GM12878 (cell line): ENCODE measurements at regions not wholly inside any gene's neighbourhood (a gene's known extent, or its start where the extent isn't known, plus 50 kb on each side); places are given as distances from the start of the nearest gene placed in this dataset.
"Not testable (repeated sequence)": the region's sequence is repeated elsewhere in the genome, so short reads cannot be mapped to it uniquely, and the experiment has no call there.

Experiments used
- ATAC-seq: fragments of 200-7000 bp; cut with Tn5 transposase; 3 replicates; pipeline ENCODE4 v1.9.1; 2020; ENCODE audit warnings: mild to moderate bottlenecking, moderate library complexity
- BruUV-seq: library from RNA; stranded (reverse); fragments of 400-500 nt; replicated peaks from 2 replicates; lab custom pipeline; 2021; lab: Mats Ljungman, UMichigan
- CTCF ChIA-PET: fragments of 300-600 bp; sonication (Branson Sonifier 250); formaldehyde crosslinking; extraction: SDS; loops from one replicate; lab custom pipeline; 2021; ENCODE audit warnings: inconsistent platforms; lab: Yijun Ruan, JAX
- POLR2A ChIA-PET: fragments of 350-600 bp; formaldehyde crosslinking; extraction: SDS; loops from one replicate; lab custom pipeline; 2021; ENCODE audit warnings: inconsistent platforms; lab: Charles Lee
- RAD21 ChIA-PET: fragments of 300-600 bp; sonication (Branson Sonifier 250); formaldehyde crosslinking; loops from one replicate; lab custom pipeline; 2023; ENCODE audit warnings: antibody characterized with exemption; ENCODE audit not compliant: unreplicated experiment; lab: Charles Lee
- SMC1A ChIA-PET: fragments of 300-600 bp; sonication (Branson Sonifier 250); formaldehyde crosslinking; loops from one replicate; lab custom pipeline; 2023; ENCODE audit not compliant: unreplicated experiment, uncharacterized antibody; lab: Charles Lee
- DNase-seq: peaks from one replicate; pipeline ENCODE4 v3.0.0-alpha.2; 2011; ENCODE audit warnings: low read depth, low spot score
- FAIRE-seq: peaks from 3 replicates; lab custom pipeline; 2011; peaks lifted over from hg19 to GRCh38; lab: Jason Lieb, UNC
- H2AFZ ChIP-seq: 2 replicates; pipeline ENCODE4 v1.6.0; 2011; ENCODE audit warnings: low read depth, low read length, control low read depth; ENCODE audit not compliant: control insufficient read depth
- H3K27ac ChIP-seq: 2 replicates; pipeline ENCODE4 v1.5.1; 2011; ENCODE audit warnings: control low read depth; ENCODE audit not compliant: control insufficient read depth, insufficient read depth
- H3K27me3 ChIP-seq, 2 experiments: replicated peaks in 1 of 2; 2 replicates each; pipeline versions ENCODE4 v1.6.0 to v1.6.1; 2011; ENCODE audit warnings: low read length in 1 of 2; ENCODE audit not compliant: control insufficient read depth in 2 of 2, insufficient read depth in 2 of 2
- H3K36me3 ChIP-seq, 2 experiments: 2 replicates each; pipeline ENCODE4 v1.5.1; 2011; ENCODE audit warnings: low read length in 1 of 2; ENCODE audit not compliant: control insufficient read depth in 2 of 2, insufficient read depth in 2 of 2
- H3K4me1 ChIP-seq: 2 replicates; pipeline ENCODE4 v1.6.1; 2011; ENCODE audit warnings: mild to moderate bottlenecking, low read length, moderate library complexity, mixed read lengths; ENCODE audit not compliant: control insufficient read depth, insufficient read depth
- H3K4me2 ChIP-seq: 2 replicates; pipeline ENCODE4 v1.6.0; 2011; ENCODE audit warnings: control low read depth; ENCODE audit not compliant: control insufficient read depth, insufficient read depth
- H3K4me3 ChIP-seq: fragments of 200-600 bp; sonication (generic); 2 replicates; pipeline ENCODE4 v1.5.1; 2016
- H3K79me2 ChIP-seq: 2 replicates; pipeline ENCODE4 v1.6.0; 2011; ENCODE audit warnings: low read length; ENCODE audit not compliant: control insufficient read depth, insufficient read depth
- H3K9ac ChIP-seq: 2 replicates; pipeline ENCODE4 v1.8.0; 2011; ENCODE audit warnings: low read length, control low read depth, mixed read lengths; ENCODE audit not compliant: control insufficient read depth, insufficient read depth
- H3K9me3 ChIP-seq: replicated peaks from 3 replicates; pipeline ENCODE4 v1.5.1; 2011; ENCODE audit warnings: mild to moderate bottlenecking, low read length; ENCODE audit not compliant: control insufficient read depth, insufficient read depth
- H4K20me1 ChIP-seq: 2 replicates; pipeline ENCODE4 v1.6.0; 2011; ENCODE audit not compliant: control insufficient read depth, insufficient read depth
- CREM ChIP-seq: IDR thresholded peaks from 2 replicates; pipeline ENCODE4 v1.6.1; 2014; ENCODE audit warnings: antibody characterized with exemption, low read depth
- TARDBP ChIP-seq: IDR thresholded peaks from 2 replicates; pipeline ENCODE4 v1.6.1; 2016; ENCODE audit warnings: borderline replicate concordance
- WGBS: methylation state at CpG from one replicate; pipeline ENCODE4 v1.1.6; 2016; ENCODE audit warnings: low lambda C conversion rate; ENCODE audit not compliant: insufficient replicate concordance, insufficient coverage; ENCODE audit errors: missing lambda C conversion rate; 5-methylcytosine and 5-hydroxymethylcytosine counted together
- in situ Hi-C: fragments of 300-500 bp; cut with MboI; formaldehyde crosslinking; loops from 9 replicates; pipeline ENCODE4 v1.14.3; 2018; ENCODE audit warnings: mixed read lengths
- intact Hi-C: fragments of 100-400 bp; cut with micrococcal nuclease; formaldehyde crosslinking; loops from one replicate; pipeline ENCODE4 v1.14.2; 2022; ENCODE audit not compliant: unreplicated experiment
- TF ChIP-seq, protein P1 (sequence below): fragments of 150-350 bp; IDR thresholded peaks from 2 replicates; pipeline ENCODE4 v1.6.1; 2016; ENCODE audit warnings: low read depth, low read length
- TF ChIP-seq, protein P2 (sequence below): fragments of 450-650 bp; IDR thresholded peaks from 2 replicates; pipeline ENCODE4 v1.6.1; 2018; ENCODE audit warnings: mild to moderate bottlenecking, low read depth, moderate library complexity; ENCODE audit not compliant: partially characterized antibody

DNA sequence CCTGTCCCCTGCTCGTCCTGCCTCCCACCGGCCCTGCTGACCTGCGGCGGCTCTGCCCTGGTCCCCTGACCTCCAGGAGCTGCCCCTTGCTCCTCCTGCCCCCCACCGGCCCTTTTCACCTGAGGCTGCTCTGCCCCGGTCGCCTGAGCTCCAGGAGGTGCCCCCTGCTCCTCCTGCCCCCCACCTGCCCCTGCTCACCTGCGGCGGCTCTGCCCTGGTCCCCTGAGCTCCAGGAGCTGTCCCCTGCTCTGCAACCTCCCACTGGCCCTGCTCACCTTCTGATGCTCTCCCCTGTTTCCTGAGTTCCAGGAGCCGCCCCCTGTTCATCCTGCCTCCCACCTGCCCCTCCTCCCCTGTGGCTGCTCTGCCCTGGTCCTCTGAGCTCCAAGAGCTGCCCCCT, 101.3 kb downstream of the TMEM121 start:
- Histone ChIP-seq H4K20me1 (no peaks in the 10 kb centered on the region), H3K79me2 (no peaks in the 10 kb centered on the region), H3K9me3 (peaks cover 4% of the 10 kb centered on the region; the same call in 1 of the 3 replicates), H3K36me3 (no peaks in the 10 kb centered on the region), H2AFZ (no peak overlapping the region), H3K4me3 (no peak overlapping the region), H3K4me2 (no peak overlapping the region), H3K9ac (no peak overlapping the region), H3K27me3 (no peaks in the 10 kb centered on the region), H3K27ac (no peak overlapping the region), H3K4me1 (peaks cover 6% of the 10 kb centered on the region; the same call in 1 of the 2 replicates)
- in situ Hi-C loops, result no loop called here
- FAIRE-seq (no peak), ATAC-seq (no peak), DNase-seq (no peak)
- ChIA-PET CTCF (no interaction called here), RAD21 (interaction anchor here (0.9 kb wide), 1 partner anchor 793 kb away, joined by 3 read pairs; no protein-coding TSS in a partner anchor), POLR2A (no interaction called here), SMC1A (no interaction called here)
- 49% methylated on average over 9 of the region's 10 CpGs for WGBS
- TF ChIP-seq, protein P1, sequence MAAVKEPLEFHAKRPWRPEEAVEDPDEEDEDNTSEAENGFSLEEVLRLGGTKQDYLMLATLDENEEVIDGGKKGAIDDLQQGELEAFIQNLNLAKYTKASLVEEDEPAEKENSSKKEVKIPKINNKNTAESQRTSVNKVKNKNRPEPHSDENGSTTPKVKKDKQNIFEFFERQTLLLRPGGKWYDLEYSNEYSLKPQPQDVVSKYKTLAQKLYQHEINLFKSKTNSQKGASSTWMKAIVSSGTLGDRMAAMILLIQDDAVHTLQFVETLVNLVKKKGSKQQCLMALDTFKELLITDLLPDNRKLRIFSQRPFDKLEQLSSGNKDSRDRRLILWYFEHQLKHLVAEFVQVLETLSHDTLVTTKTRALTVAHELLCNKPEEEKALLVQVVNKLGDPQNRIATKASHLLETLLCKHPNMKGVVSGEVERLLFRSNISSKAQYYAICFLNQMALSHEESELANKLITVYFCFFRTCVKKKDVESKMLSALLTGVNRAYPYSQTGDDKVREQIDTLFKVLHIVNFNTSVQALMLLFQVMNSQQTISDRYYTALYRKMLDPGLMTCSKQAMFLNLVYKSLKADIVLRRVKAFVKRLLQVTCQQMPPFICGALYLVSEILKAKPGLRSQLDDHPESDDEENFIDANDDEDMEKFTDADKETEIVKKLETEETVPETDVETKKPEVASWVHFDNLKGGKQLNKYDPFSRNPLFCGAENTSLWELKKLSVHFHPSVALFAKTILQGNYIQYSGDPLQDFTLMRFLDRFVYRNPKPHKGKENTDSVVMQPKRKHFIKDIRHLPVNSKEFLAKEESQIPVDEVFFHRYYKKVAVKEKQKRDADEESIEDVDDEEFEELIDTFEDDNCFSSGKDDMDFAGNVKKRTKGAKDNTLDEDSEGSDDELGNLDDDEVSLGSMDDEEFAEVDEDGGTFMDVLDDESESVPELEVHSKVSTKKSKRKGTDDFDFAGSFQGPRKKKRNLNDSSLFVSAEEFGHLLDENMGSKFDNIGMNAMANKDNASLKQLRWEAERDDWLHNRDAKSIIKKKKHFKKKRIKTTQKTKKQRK, result no peak
- no peak for TF ChIP-seq CREM
- TF ChIP-seq, protein P2, sequence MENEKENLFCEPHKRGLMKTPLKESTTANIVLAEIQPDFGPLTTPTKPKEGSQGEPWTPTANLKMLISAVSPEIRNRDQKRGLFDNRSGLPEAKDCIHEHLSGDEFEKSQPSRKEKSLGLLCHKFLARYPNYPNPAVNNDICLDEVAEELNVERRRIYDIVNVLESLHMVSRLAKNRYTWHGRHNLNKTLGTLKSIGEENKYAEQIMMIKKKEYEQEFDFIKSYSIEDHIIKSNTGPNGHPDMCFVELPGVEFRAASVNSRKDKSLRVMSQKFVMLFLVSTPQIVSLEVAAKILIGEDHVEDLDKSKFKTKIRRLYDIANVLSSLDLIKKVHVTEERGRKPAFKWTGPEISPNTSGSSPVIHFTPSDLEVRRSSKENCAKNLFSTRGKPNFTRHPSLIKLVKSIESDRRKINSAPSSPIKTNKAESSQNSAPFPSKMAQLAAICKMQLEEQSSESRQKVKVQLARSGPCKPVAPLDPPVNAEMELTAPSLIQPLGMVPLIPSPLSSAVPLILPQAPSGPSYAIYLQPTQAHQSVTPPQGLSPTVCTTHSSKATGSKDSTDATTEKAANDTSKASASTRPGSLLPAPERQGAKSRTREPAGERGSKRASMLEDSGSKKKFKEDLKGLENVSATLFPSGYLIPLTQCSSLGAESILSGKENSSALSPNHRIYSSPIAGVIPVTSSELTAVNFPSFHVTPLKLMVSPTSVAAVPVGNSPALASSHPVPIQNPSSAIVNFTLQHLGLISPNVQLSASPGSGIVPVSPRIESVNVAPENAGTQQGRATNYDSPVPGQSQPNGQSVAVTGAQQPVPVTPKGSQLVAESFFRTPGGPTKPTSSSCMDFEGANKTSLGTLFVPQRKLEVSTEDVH, result no peak
- no peak for TF ChIP-seq TARDBP
- intact Hi-C loops, result loop anchor here (5.0 kb wide), 1 partner anchor 115 kb away; no protein-coding TSS in a partner anchor
- no TSS peak for BruUV-seq

DNA sequence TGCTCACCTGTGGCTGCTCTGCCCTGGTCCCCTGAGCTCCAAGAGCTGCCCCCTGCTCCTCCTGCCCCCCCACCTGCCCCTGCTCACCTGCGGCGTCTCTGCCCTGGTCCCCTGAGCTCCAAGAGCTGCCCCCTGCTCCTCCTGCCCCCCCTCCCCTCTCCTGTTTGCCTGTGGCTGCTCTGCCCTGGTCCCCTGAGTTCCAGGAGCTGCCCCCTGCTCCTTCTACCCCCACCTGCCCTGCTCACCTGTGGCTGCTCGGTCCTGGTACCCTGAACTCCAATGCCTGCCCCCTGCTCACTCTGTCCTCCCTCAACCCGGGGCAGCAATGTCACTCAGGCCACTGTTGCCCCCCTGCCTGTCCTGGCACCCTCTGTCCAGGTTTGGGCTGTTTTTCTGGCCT, 101.7 kb downstream of the TMEM121 start:
- RAD21 ChIA-PET, result interaction anchor here (0.9 kb wide), 1 partner anchor 792 kb away, joined by 3 read pairs; no protein-coding TSS in a partner anchor
- CTCF ChIA-PET, ATAC-seq, DNase-seq, H3K27ac ChIP-seq, H3K36me3 ChIP-seq, H3K9me3 ChIP-seq, in situ Hi-C loops, POLR2A ChIA-PET, H3K4me1 ChIP-seq, BruUV-seq, H3K4me3 ChIP-seq, H3K79me2 ChIP-seq, H3K27me3 ChIP-seq, H3K4me2 ChIP-seq, SMC1A ChIA-PET, FAIRE-seq, H2AFZ ChIP-seq, H3K9ac ChIP-seq, H4K20me1 ChIP-seq: not testable (repeated sequence)
- intact Hi-C loops, result loop anchor here (5.0 kb wide), 1 partner anchor 114 kb away; no protein-coding TSS in a partner anchor
- WGBS, result 32% methylated on average over 4 of the region's 4 CpGs
